ENCODE measurements at regions not wholly inside any gene's neighbourhood (a gene's known extent, or its start where the extent isn't known, plus 50 kb on each side); places are given as distances from the start of the nearest gene placed in this dataset.

- DNase-seq (ENCODE audit: low read depth) = no peak
- no peak overlapping the region for H3K4me3 ChIP-seq (ENCODE audit: control insufficient read depth, low read depth, low read length)
- TF ChIP-seq CTCF (IDR thresholded peaks at IDR 0.05; ENCODE audit: control insufficient read depth, insufficient read depth, low read depth, low read length, missing control alignments) = no peak
Observed at GRCh38 chr3:194972641-194973040, 287.0 kb downstream of the FAM43A start.

- no peak overlapping the region for H3K4me3 ChIP-seq (ENCODE audit: control insufficient read depth, low read depth, low read length)
- TF ChIP-seq CTCF (IDR thresholded peaks at IDR 0.05; ENCODE audit: control insufficient read depth, insufficient read depth, low read depth, low read length, missing control alignments) = no peak
- no peak for DNase-seq (ENCODE audit: low read depth)
Observed at GRCh38 chr3:194973366-194974000, 287.8 kb downstream of the FAM43A start.

DNA sequence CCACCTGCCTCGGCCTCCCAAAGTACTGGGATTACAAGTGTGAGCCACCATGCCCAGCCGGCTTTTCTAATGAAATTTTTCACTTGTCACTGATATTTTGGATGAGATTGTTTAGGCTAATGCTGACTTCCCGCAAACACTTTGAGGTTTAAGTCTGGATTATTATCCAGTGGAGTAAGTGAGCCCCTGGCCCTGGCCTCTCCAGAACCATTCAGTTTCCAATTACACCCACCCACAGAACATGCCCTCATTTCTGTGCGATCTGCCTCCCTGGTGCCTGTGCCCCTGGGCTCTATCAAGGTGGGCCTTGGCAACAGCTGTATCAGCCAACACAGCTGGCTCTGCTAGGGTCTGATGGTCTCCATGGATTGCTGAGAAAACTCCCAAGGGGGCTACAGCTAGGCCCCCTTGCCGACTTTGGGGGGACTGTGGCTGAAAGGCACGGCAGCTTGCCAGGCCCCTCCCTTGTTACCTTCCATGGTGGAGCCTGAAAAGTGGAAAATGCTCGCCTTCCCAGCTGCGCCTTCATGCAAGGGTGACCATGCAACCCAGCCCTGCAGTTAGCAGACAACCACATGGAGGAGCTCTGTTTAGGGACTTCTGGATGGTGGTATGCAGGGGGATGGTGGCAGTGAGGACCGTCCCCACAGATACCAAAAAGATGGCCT lies 288.9 kb downstream of the FAM43A start:
- no peak for DNase-seq (ENCODE audit: low read depth)
- H3K4me3 ChIP-seq (ENCODE audit: control insufficient read depth, low read depth, low read length) = no peak overlapping the region
- TF ChIP-seq CTCF (IDR thresholded peaks at IDR 0.05; ENCODE audit: control insufficient read depth, insufficient read depth, low read depth, low read length, missing control alignments) = no peak

- H3K4me3 ChIP-seq (ENCODE audit: control insufficient read depth, low read depth, low read length) = no peak overlapping the region
- DNase-seq (ENCODE audit: low read depth) = no peak
- TF ChIP-seq CTCF (IDR thresholded peaks at IDR 0.05; ENCODE audit: control insufficient read depth, insufficient read depth, low read depth, low read length, missing control alignments) = no peak
Observed at GRCh38 chr3:194976049-194976451, 290.4 kb downstream of the FAM43A start.

DNA sequence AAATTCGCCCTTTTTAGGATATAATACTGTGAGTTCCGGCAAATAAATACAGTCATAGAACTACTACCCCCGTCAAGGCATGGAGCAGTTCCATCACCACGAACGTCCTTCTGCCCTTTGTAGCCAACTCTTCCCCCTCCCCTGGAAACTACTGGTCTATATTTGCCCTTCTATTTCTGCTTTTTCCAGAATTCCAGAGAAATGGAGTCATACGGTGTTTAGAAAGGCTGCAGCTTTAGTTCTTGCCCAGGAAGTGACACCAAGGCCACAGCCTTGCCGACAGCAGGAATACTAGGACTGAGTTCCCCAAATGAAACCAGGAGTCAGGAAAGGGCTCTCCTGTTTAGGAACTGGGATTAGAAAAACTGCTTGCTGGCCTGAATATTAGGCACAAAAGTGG lies 291.2 kb downstream of the FAM43A start:
- DNase-seq (ENCODE audit: low read depth) = no peak
- H3K4me3 ChIP-seq (ENCODE audit: control insufficient read depth, low read depth, low read length) = no peak overlapping the region
- TF ChIP-seq CTCF (IDR thresholded peaks at IDR 0.05; ENCODE audit: control insufficient read depth, insufficient read depth, low read depth, low read length, missing control alignments) = no peak

GRCh38 chr3:194977356-194977755 lies 291.7 kb downstream of the FAM43A start:
- no peak for TF ChIP-seq CTCF (IDR thresholded peaks at IDR 0.05; ENCODE audit: control insufficient read depth, insufficient read depth, low read depth, low read length, missing control alignments)
- DNase-seq (ENCODE audit: low read depth) = no peak
- no peak overlapping the region for H3K4me3 ChIP-seq (ENCODE audit: control insufficient read depth, low read depth, low read length)

All from AG09309 (cell line).